Loucy (cell line): ENCODE measurements at regions not wholly inside any gene's neighbourhood (a gene's known extent, or its start where the extent isn't known, plus 50 kb on each side); places are given as distances from the start of the nearest gene placed in this dataset.

Experiments used
- CTCF ChIP-seq: fragments of 200-600 bp; sonication (generic); conservative IDR thresholded peaks from 2 replicates; pipeline ENCODE4 v1.5.1; 2014; ENCODE audit warnings: mild to moderate bottlenecking, antibody characterized with exemption, low read length
- EZH2phosphoT487 ChIP-seq: fragments of 200-600 bp; IDR thresholded peaks from 2 replicates; pipeline ENCODE4 v1.6.1; 2018; ENCODE audit warnings: antibody characterized with exemption, mild to moderate bottlenecking, moderate library complexity, borderline replicate concordance

DNA sequence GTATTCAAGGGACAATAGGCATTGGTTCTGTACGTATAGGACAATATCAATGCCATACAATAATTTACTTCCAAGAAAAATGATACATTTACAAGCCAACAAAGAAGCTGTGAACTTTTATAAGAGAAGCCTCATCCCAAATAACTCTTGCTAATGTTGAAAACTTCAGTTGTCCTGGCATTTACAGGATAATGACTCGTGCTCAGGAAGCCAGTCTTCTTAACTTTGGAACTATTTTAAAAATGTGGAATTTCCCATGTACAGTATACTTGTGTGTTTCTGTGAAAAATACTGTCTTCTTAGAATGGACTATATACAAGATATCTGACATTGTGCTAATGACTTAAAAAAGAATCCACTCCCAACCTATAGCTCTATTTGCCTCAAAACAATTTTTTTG lies 1479.3 kb upstream of the CDH9 start:
- TF ChIP-seq CTCF (no peak), EZH2phosphoT487 (no peak)
